ENCODE measurements at regions not wholly inside any gene's neighbourhood (a gene's known extent, or its start where the extent isn't known, plus 50 kb on each side); places are given as distances from the start of the nearest gene placed in this dataset.
A peak's percentile ranks its signal among the peaks of the same experiment; 100 is the strongest.

GRCh38 chr11:122253589-122254231 is 137.7 kb upstream of the BLID start:
- no peak overlapping the region for H3K9ac ChIP-seq
- no peaks in the 10 kb centered on the region for H3K4me1 ChIP-seq
- H4K20me1 ChIP-seq, result no peaks in the 10 kb centered on the region
- H3K36me3 ChIP-seq, result no peaks in the 10 kb centered on the region
- H3K4me2 ChIP-seq, result no peak overlapping the region
- H3K27me3 ChIP-seq, result no peaks in the 10 kb centered on the region
- no peak for TF ChIP-seq Cebpa-rat (IDR thresholded peaks at IDR 0.05)
- H3K4me3 ChIP-seq, result no peak overlapping the region
- no peak overlapping the region for H3K27ac ChIP-seq
- H3K9me3 ChIP-seq, result peaks cover 9% of the 10 kb centered on the region; the same call in 1 of the 2 replicates

DNA sequence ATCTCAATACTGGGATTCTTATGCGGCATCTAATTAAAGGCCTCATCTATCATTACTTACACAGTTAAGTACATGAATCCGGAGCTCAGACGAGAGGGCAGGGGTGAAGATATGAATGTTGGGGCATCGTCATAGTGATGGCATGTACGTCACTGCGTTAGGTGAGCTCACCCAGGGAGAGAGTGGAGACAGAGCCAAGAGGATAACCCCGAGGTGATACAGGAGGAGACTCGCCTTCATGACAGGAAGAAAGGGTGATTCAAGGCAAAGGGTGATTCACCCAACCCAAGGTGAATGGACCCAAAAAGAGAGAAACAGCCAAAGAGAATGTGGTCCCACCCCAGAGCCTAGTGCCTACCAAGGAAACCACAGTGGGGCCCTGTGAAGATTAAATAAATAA is 132.9 kb upstream of the BLID start:
- no peaks in the 10 kb centered on the region for H3K4me1 ChIP-seq
- H3K9ac ChIP-seq, result no peak overlapping the region
- no peaks in the 10 kb centered on the region for H4K20me1 ChIP-seq
- H3K27ac ChIP-seq, result no peak overlapping the region
- H3K4me3 ChIP-seq, result no peak overlapping the region
- H3K9me3 ChIP-seq, result no peaks in the 10 kb centered on the region
- no peak for TF ChIP-seq Cebpa-rat (IDR thresholded peaks at IDR 0.05)
- no peak overlapping the region for H3K4me2 ChIP-seq
- no peaks in the 10 kb centered on the region for H3K27me3 ChIP-seq
- no peaks in the 10 kb centered on the region for H3K36me3 ChIP-seq

DNA sequence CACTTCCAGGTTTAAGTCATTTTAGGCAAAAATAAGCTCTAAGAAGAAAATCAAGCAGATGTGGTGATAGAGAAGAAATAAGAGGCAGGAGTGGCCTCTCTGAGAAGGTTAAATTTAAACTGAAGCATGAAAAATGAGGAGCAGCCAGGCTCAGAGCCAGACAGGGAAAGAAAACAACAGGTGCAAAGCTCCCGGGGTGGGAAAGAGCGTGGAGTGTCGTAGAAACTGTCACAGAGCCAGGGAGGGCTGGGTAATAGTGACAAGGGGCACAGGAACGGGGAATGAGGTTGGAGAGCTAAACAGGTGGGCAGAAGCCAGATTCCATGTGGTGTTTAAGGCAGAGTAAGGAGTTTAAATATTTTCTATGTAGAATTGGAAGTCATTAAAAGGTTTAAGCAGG is 132.1 kb upstream of the BLID start:
- Histone ChIP-seq H3K27me3 (no peaks in the 10 kb centered on the region), H3K4me3 (no peak overlapping the region), H4K20me1 (no peaks in the 10 kb centered on the region), H3K9ac (no peak overlapping the region), H3K4me2 (no peak overlapping the region), H3K36me3 (no peaks in the 10 kb centered on the region), H3K4me1 (no peaks in the 10 kb centered on the region), H3K9me3 (no peaks in the 10 kb centered on the region), H3K27ac (no peak overlapping the region)
- no peak for TF ChIP-seq Cebpa-rat (IDR thresholded peaks at IDR 0.05)

GRCh38 chr11:122246874-122247273 is 130.9 kb upstream of the BLID start:
- Histone ChIP-seq H3K4me3 (no peak overlapping the region), H3K9ac (no peak overlapping the region), H3K9me3 (no peaks in the 10 kb centered on the region), H4K20me1 (no peaks in the 10 kb centered on the region), H3K4me1 (peaks cover 6% of the 10 kb centered on the region; the same call in 1 of the 2 replicates), H3K27ac (no peak overlapping the region), H3K4me2 (no peak overlapping the region), H3K27me3 (no peaks in the 10 kb centered on the region), H3K36me3 (no peaks in the 10 kb centered on the region)
- no peak for TF ChIP-seq Cebpa-rat (IDR thresholded peaks at IDR 0.05)

DNA sequence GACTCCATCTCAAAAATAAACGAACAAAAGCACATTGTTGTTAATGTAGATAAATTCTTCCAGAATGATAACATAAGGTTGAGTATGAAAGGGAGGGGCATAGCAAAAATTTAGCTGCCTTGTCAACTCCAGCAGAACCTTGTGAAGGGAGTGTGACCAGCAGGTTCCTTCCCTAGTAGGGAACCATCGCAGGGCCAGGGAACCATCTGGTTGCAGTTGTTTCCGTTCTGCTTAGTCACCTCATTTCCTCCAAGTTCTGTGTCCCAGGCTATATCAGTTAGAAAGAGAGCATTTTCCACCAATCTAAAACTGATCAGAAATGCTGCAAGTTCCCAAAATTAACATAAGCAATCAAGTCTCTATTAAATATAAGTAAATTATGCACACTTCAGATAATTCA is 126.7 kb upstream of the BLID start:
- no peaks in the 10 kb centered on the region for H3K9me3 ChIP-seq
- no peak for TF ChIP-seq Cebpa-rat (IDR thresholded peaks at IDR 0.05)
- 0 out of 2 replicates have a peak overlapping the region, but pooled peaks have one; percentile 0 for H3K4me2 ChIP-seq
- H3K9ac ChIP-seq, result no peak overlapping the region
- H3K27me3 ChIP-seq, result no peaks in the 10 kb centered on the region
- no peak overlapping the region for H3K27ac ChIP-seq
- peaks cover 6% of the 10 kb centered on the region; the same call in 1 of the 2 replicates for H3K4me1 ChIP-seq
- H3K36me3 ChIP-seq, result no peaks in the 10 kb centered on the region
- no peak overlapping the region for H3K4me3 ChIP-seq
- no peaks in the 10 kb centered on the region for H4K20me1 ChIP-seq

- no peak for TF ChIP-seq Cebpa-rat (IDR thresholded peaks at IDR 0.05)
- Histone ChIP-seq H3K36me3 (no peaks in the 10 kb centered on the region), H3K4me1 (peaks cover 6% of the 10 kb centered on the region; the same call in 1 of the 2 replicates), H3K4me3 (no peak overlapping the region), H3K27me3 (no peaks in the 10 kb centered on the region), H3K9me3 (no peaks in the 10 kb centered on the region), H3K9ac (no peak overlapping the region), H4K20me1 (no peaks in the 10 kb centered on the region), H3K4me2 (no peak overlapping the region), H3K27ac (no peak overlapping the region)
Measured at GRCh38 chr11:122241566-122241965, 125.6 kb upstream of the BLID start.

DNA sequence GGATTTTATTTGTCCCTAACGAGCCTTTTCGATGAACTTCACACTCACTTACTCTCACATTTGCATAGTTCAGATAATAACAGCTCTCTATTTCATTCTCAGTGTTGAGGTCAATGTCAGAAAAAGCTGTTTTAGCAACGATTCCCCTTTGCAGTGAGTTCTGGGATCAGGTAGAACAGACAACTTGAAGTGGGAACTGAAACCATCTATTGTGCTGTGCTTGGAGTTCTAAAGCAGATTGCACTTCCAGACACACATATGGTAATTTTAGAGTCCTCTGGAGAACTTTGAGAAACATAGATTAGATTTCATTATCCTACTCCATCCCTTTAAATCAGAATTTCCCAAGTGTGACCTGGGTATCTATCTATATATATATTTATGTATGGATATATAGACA is 124.6 kb upstream of the BLID start:
- Histone ChIP-seq H3K4me1 (peaks cover 6% of the 10 kb centered on the region; the same call in 1 of the 2 replicates), H4K20me1 (no peaks in the 10 kb centered on the region), H3K4me2 (no peak overlapping the region), H3K36me3 (no peaks in the 10 kb centered on the region), H3K9me3 (no peaks in the 10 kb centered on the region), H3K27ac (no peak overlapping the region), H3K4me3 (no peak overlapping the region), H3K9ac (no peak overlapping the region), H3K27me3 (no peaks in the 10 kb centered on the region)
- TF ChIP-seq Cebpa-rat (IDR thresholded peaks at IDR 0.05), result no peak

- Histone ChIP-seq H3K9me3 (no peaks in the 10 kb centered on the region), H3K36me3 (no peaks in the 10 kb centered on the region), H3K4me3 (no peak overlapping the region), H3K4me1 (peaks cover 21% of the 10 kb centered on the region), H3K4me2 (no peak overlapping the region), H4K20me1 (no peaks in the 10 kb centered on the region), H3K27ac (no peak overlapping the region), H3K27me3 (no peaks in the 10 kb centered on the region), H3K9ac (no peak overlapping the region)
- no peak for TF ChIP-seq Cebpa-rat (IDR thresholded peaks at IDR 0.05)
Measured at GRCh38 chr11:122235615-122236014, 119.6 kb upstream of the BLID start.

- Histone ChIP-seq H3K27me3 (no peaks in the 10 kb centered on the region), H3K9me3 (no peaks in the 10 kb centered on the region), H3K4me2 (no peak overlapping the region), H3K4me3 (no peak overlapping the region), H4K20me1 (no peaks in the 10 kb centered on the region), H3K27ac (no peak overlapping the region), H3K9ac (no peak overlapping the region), H3K4me1 (peaks cover 29% of the 10 kb centered on the region), H3K36me3 (no peaks in the 10 kb centered on the region)
- no peak for TF ChIP-seq Cebpa-rat (IDR thresholded peaks at IDR 0.05)
Measured at GRCh38 chr11:122234780-122235179, 118.8 kb upstream of the BLID start.

DNA sequence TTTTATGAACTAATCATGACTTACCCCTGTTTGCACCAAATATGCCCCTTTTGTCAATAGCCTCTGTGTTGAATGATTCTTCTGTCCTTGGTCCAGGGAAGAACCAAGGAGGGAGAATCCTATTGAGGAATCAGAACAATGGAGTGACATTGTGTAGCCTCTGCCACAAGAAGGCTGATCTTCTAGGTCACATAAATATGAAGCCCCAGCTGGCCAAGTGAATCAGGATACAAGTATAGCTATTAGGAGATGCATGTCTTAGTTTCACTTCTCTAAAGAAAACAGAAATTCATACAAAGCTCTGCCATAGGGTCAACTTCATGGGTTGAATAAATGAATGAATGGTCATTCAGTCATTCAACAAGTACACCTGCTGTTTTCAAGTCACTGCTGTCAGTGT is 118.2 kb upstream of the BLID start:
- no peaks in the 10 kb centered on the region for H3K9me3 ChIP-seq
- H4K20me1 ChIP-seq, result no peaks in the 10 kb centered on the region
- H3K36me3 ChIP-seq, result no peaks in the 10 kb centered on the region
- H3K9ac ChIP-seq, result no peak overlapping the region
- H3K4me2 ChIP-seq, result peak overlapping the region; percentile 33
- H3K4me3 ChIP-seq, result no peak overlapping the region
- no peaks in the 10 kb centered on the region for H3K27me3 ChIP-seq
- peaks cover 34% of the 10 kb centered on the region for H3K4me1 ChIP-seq
- no peak for TF ChIP-seq Cebpa-rat (IDR thresholded peaks at IDR 0.05)
- H3K27ac ChIP-seq, result no peak overlapping the region

DNA sequence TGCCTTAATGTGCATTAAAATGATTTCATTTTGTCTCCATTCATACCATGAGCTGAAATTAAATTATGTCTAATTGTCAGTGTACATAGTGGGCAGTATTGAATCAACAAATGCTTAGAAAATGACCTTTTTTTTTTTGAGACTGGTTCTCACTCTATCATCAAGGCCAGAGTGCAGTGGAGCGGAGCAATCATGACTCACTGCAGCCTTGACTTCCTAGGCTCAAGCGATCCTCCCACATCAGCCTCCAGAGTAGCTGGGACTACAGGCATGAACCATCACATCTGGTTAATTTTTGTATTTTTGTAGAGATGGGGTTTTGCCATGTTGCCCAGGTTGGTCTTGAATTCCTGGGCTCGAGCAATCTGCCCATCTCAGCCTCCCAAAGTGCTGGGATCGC is 117.0 kb upstream of the BLID start:
- no peaks in the 10 kb centered on the region for H4K20me1 ChIP-seq
- H3K27ac ChIP-seq, result no peak overlapping the region
- H3K4me1 ChIP-seq, result peaks cover 47% of the 10 kb centered on the region
- H3K4me2 ChIP-seq, result no peak overlapping the region
- H3K27me3 ChIP-seq, result no peaks in the 10 kb centered on the region
- no peaks in the 10 kb centered on the region for H3K36me3 ChIP-seq
- H3K9ac ChIP-seq, result no peak overlapping the region
- no peak for TF ChIP-seq Cebpa-rat (IDR thresholded peaks at IDR 0.05)
- no peaks in the 10 kb centered on the region for H3K9me3 ChIP-seq
- H3K4me3 ChIP-seq, result no peak overlapping the region
